ENCODE measurements at regions not wholly inside any gene's neighbourhood (a gene's known extent, or its start where the extent isn't known, plus 50 kb on each side); places are given as distances from the start of the nearest gene placed in this dataset.

- Histone ChIP-seq H3K27me3 (replicated peaks in 1 of 4; ENCODE audit: control insufficient read depth in 3 of 4, extremely low read depth in 1 of 4, insufficient read depth in 3 of 4, low read length in 3 of 4) (no peaks in the 10 kb centered on the region), H3K4me2 (ENCODE audit: insufficient read depth in 1 of 2, low read depth in 2 of 2, low read length in 2 of 2) (no peak overlapping the region), H4K5ac (ENCODE audit: insufficient read length, low read depth, low read length) (no peak overlapping the region), H4K8ac (ENCODE audit: extremely low read depth, insufficient read depth, low read length) (no peak overlapping the region), H2AFZ (ENCODE audit: low read length) (no peak overlapping the region), H2BK12ac (ENCODE audit: low read depth, low read length) (no peak overlapping the region), H3K79me2 (ENCODE audit: control insufficient read depth in 1 of 2, insufficient read depth in 2 of 2, low read length in 2 of 2) (no peaks in the 10 kb centered on the region), H4K20me1 (replicated peaks in 1 of 2; ENCODE audit: control insufficient read depth in 1 of 2, insufficient read depth in 2 of 2, low read length in 2 of 2) (no peaks in the 10 kb centered on the region), H3K4me3 (ENCODE audit: extremely low read depth in 1 of 4, insufficient read depth in 2 of 4, low read depth in 3 of 4, low read length in 4 of 4) (no peak overlapping the region), H3K27ac (ENCODE audit: low read depth, low read length) (no peak overlapping the region), H3K9ac (replicated peaks in 1 of 4; ENCODE audit: extremely low read depth in 1 of 4, low read depth in 3 of 4, low read length in 3 of 4) (no peak overlapping the region), H3K79me1 (ENCODE audit: low read depth, low read length) (no peaks in the 10 kb centered on the region), H3K36me3 (ENCODE audit: control insufficient read depth in 2 of 4, insufficient read depth in 4 of 4, low read length in 3 of 4) (no peaks in the 10 kb centered on the region), H3K56ac (replicated peaks; ENCODE audit: insufficient read length, low read depth, low read length) (no peak overlapping the region), H2BK5ac (ENCODE audit: low read depth, low read length) (no peak overlapping the region), H2BK15ac (ENCODE audit: low read length) (no peak overlapping the region), H3K23ac (ENCODE audit: insufficient read length) (no peak overlapping the region), H2BK20ac (ENCODE audit: low read length) (no peak overlapping the region), H3K18ac (ENCODE audit: extremely low read depth, low read length) (no peak overlapping the region), H4K91ac (replicated peaks; ENCODE audit: insufficient read length, low read length) (no peak overlapping the region), H3K9me3 (ENCODE audit: insufficient read depth in 2 of 2, low read depth in 1 of 2, low read length in 1 of 2) (no peaks in the 10 kb centered on the region), H3K23me2 (ENCODE audit: low read depth, low read length) (no peaks in the 10 kb centered on the region), H2AK5ac (ENCODE audit: low read depth, low read length) (no peak overlapping the region), H3K4me1 (replicated peaks in 1 of 4; ENCODE audit: control insufficient read depth in 3 of 4, insufficient read depth in 4 of 4, low read length in 3 of 4) (no peaks in the 10 kb centered on the region), H2BK120ac (replicated peaks; ENCODE audit: low read depth, low read length) (no peak overlapping the region), H3K4ac (replicated peaks; ENCODE audit: insufficient read length, low read depth, low read length) (no peak overlapping the region), H3K14ac (ENCODE audit: insufficient read length) (no peak overlapping the region)
- DNase-seq (ENCODE audit: low read depth in 1 of 2, low spot score in 2 of 2) (no peak), FAIRE-seq (no peak)
- CTCF ChIA-PET (ENCODE audit: partially characterized antibody) = no interaction called here
- POLR2A ChIA-PET (ENCODE audit: partially characterized antibody) = no interaction called here
- 84% methylated on average over 2 of the region's 2 CpGs; no CpG with 5 or more reads in 1 of the 2 experiments for WGBS, 2 experiments (ENCODE audit: extremely low coverage in 1 of 2, insufficient coverage in 1 of 2, insufficient read length in 1 of 2, insufficient replicate concordance in 2 of 2, low coverage in 1 of 2, low lambda C conversion rate in 2 of 2, missing lambda C conversion rate in 1 of 2)
- TF ChIP-seq POU5F1 (IDR thresholded peaks at IDR 0.05; ENCODE audit: low read depth, low read length) (no peak), GABPA (IDR thresholded peaks at IDR 0.05; ENCODE audit: borderline replicate concordance, insufficient read depth, low read length) (no peak), SAP30 (IDR thresholded peaks at IDR 0.05; ENCODE audit: insufficient read depth, insufficient replicate concordance, low read length) (no peak), YY1 (IDR thresholded peaks at IDR 0.05; ENCODE audit: low read depth, low read length) (no peak), POLR2AphosphoS5 (IDR thresholded peaks at IDR 0.05; ENCODE audit: low read depth, low read length) (no peak), JUND (IDR thresholded peaks at IDR 0.05; ENCODE audit: low read length) (no peak), KDM1A (IDR thresholded peaks at IDR 0.05; ENCODE audit: borderline replicate concordance, low read length) (no peak), CEBPB (IDR thresholded peaks at IDR 0.05; ENCODE audit: low read depth, low read length) (no peak), ASH2L (IDR thresholded peaks at IDR 0.05; ENCODE audit: low read length) (no peak), USF2 (IDR thresholded peaks at IDR 0.05; ENCODE audit: low read length) (no peak), POLR2A (IDR thresholded peaks at IDR 0.05; ENCODE audit: control extremely low read depth in 1 of 2, low read depth in 2 of 2, low read length in 2 of 2) (no peak), BCL11A (IDR thresholded peaks at IDR 0.05; ENCODE audit: low read depth in 2 of 2, low read length in 2 of 2) (no peak), SRF (IDR thresholded peaks at IDR 0.05; ENCODE audit: low read depth, low read length) (no peak), E2F6 (IDR thresholded peaks at IDR 0.05) (no peak), TBP (IDR thresholded peaks at IDR 0.05; ENCODE audit: low read depth, low read length) (no peak), SIRT6 (IDR thresholded peaks at IDR 0.05; ENCODE audit: low read length) (no peak)
Observed at GRCh38 chr7:46414946-46415345, 493.9 kb upstream of the IGFBP3 start.

Data from H1 (cell line).